C4-2B (cell line): ENCODE measurements at regions not wholly inside any gene's neighbourhood (a gene's known extent, or its start where the extent isn't known, plus 50 kb on each side); places are given as distances from the start of the nearest gene placed in this dataset.

Experiments used
- CTCF ChIP-seq: fragments of 450-650 bp; conservative IDR thresholded peaks from 2 replicates; pipeline ENCODE4 v1.5.1; 2017; ENCODE audit warnings: mild to moderate bottlenecking
- ZFX ChIP-seq: fragments of 450-650 bp; IDR thresholded peaks from 2 replicates; pipeline ENCODE4 v1.6.1; 2017

GRCh38 chr1:29639741-29640427 is 403.6 kb downstream of the PTPRU start:
- TF ChIP-seq CTCF, result no peak
- no peak for TF ChIP-seq ZFX
